ENCODE measurements at regions not wholly inside any gene's neighbourhood (a gene's known extent, or its start where the extent isn't known, plus 50 kb on each side); places are given as distances from the start of the nearest gene placed in this dataset.

DNA sequence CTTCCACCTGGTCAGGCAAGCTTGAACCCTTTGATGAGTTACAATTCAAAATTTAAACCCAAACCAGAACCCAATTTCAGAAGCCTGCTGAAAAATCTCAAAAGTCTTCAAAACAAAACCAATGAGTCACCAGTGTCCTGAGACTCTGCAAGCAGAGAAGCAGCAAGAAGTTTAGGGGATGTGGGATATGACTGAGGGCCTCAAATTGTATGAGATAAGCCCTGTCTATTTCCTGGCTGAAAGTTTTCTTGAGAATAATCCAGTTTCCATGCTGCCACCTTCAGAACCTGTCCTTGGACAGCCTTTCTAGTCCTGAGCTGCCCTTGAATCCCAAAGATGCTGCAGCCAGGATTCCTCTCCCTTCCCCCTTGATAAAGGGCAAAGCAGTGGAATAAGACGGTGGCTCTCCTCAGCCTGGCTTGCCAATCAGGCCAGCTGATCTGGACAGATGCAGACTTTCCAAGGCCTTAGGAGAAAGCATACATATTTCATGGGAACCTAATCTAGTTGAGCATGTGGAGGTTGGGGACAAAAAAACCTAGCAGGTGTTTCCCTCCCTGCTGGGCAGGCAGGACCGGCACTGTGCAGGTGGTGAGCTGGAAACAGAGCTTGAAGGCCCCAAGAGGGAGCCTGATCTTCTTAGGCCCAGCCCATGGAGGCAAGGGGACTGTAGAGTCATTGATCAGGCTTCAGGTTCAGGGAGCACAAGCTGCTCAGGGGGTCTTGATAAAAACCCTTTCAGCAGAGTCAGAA is 278.0 kb upstream of the MGAT5 start:
- no peak for TF ChIP-seq CTCF (IDR thresholded peaks at IDR 0.05; ENCODE audit: low read depth, low read length)
- TF ChIP-seq EZH2phosphoT487 (IDR thresholded peaks at IDR 0.05; ENCODE audit: low read depth) = no peak

Data from OCI-LY3 (cell line).